ENCODE measurements at regions not wholly inside any gene's neighbourhood (a gene's known extent, or its start where the extent isn't known, plus 50 kb on each side); places are given as distances from the start of the nearest gene placed in this dataset.

DNA sequence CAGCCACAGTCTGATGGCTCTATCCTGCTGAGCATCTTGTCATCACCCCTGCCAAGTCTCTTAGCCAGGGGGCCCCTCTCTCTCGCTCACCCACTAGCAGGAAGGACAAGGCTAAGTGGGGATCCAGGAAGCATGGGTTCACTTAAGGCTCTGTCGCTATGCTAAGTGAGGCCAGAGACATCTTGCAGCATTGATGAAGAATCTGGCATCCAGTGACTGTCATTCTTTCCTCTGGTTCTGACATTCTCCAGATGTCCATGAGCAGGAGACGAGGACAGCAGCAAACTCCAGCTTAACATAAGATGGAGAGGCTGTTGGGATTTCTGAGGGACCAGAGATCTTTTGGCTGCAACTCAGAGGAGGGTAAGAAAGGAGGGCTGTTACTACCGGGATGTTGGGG is 230.2 kb downstream of the TSHZ3 start:
- no peak for DNase-seq

DNA sequence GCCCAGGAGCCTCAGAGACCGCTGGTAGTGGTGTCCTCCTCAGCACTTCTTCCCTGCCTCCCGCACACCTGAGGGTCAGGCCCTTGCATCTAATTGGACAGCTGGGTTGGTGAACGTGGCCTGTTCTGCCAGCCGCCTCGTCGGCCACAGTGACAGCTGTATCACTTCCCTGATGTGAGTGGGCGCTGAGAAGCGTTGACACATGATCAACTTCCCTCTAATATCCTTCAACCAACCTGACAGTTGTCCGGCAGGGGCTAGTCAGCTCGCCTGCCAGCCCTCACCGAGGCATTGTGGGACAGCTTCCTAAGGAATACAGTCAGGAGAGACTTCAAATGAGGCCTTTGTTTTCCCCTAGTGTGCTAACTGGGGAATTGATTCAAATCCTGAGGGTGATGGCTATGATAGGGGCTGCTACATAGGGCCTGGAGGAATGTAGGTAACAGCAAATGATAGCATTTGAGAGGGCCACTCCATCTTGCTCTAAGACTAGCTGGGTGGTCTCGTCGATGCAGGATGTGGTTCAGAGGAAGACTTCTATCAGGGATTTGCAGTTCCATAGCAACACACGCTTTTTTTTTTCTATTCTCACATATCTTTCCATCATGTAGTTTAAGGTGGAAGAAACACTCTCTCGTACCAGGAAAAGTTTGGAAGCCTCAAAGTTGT is 230.8 kb downstream of the TSHZ3 start:
- no peak for DNase-seq

DNA sequence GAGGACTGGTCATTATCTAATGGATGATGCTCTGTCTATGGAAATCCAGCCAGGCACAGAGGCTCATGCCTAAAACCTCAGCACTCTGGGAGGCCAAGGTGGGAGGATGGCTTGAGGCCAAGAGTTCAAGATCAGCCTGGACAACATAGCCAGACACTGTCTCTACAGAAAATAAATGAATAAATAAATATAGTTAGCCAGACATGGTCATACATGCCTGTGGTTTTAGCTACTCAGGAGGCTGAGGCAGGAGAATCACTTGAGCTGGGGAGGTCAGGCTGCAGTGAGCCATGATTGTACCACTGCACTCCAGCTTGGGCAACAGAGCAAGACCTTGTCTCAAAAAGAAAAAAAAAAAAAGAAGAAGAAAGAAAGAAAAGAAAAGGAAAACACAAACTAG is 234.7 kb downstream of the TSHZ3 start:
- DNase-seq: no peak

DNA sequence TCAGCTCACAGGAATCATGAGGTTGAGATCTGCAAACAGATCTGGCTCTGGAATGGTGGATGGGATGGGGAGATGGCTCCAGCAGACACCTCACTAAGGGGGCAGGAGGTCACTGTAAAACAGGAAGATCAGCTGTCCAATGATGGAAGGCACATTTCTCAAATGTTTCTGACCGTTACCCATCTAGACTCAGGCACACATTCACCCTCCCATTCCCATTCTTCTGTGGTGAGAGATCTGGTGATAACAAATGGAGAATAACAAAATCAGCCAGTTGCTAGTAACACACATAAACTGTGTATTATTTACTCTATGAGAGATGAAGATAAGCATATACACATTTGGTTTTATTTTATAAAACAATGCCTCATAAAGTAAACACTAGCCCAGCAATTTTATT is 235.9 kb downstream of the TSHZ3 start:
- DNase-seq: no peak

DNA sequence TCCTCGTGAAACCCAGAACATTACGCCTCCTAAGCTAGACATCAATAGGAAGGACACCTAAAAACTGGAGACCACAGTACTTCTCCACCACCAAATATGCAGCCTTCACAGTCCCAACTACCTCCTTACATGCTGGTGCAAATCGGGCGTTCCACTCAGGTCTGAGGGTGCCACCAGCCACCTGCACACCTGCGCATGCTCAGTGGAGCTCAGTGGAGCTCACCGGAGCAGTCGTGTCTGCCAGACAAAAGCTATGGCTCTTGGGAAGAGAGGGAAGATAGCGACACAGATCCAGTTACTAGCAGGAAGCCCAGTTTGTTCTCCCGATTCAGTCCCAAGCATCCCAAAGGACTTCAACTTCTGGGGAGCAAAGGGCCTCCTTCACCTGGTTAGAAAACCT is 237.1 kb downstream of the TSHZ3 start:
- no peak for DNase-seq

DNA sequence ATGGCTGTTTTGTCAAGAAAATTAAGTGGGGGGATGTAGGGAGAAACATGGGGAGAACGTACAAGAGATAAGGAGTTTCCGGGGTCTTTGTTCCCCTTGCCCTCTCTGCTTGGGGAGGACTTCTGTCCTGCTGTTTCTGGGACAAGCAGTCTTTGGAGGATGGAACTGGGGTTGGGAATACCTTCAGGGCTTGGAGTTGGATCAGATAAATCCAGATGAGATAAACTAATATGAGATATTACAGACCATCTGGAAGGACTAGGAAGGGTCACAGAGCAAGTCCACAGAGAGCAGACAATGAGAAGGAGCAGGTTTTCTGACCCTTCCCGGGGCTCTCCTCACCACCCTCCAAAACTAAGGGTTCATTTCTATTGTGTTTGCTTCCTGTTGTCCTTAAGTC is 237.5 kb downstream of the TSHZ3 start:
- DNase-seq: no peak

DNA sequence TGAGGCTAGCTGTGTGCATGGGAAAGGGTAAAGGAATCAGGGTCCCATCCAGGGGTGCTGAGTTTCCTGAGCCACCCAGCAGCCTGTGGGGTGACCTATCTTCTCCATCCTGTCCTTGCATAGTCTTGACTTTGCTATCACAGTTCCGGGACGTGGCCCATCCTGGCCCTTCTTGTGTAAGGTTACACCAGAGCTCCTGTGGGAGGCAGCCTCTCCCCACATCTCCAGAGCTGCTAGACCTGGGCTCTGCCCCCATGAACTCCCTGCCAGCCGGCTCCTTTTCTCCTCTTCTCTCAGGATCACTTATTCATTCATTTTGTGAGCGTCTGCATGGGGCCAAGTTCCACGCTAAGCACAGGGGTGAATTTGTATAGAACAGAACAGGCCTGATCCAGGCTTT is 238.9 kb downstream of the TSHZ3 start:
- DNase-seq: peak; percentile 1

DNA sequence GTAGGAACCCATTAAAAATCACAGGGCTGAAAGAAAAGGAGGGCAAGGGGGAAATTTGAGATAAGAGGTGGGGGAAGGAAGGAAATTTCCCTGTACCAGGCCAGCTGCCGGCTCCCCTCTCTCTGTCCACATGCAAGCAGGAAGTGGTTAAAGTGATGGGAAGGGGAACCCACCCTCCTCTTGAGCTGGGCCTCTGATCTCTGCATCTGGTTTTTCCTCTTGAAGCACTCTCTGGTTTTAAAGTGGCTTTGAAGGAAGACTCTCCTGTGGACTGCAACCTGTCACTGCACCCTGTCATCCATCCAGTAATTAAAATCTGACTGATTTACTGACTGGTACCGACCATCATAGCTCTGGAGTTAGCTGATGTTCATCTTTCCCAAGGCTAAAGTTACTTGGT is 239.6 kb downstream of the TSHZ3 start:
- no peak for DNase-seq

DNA sequence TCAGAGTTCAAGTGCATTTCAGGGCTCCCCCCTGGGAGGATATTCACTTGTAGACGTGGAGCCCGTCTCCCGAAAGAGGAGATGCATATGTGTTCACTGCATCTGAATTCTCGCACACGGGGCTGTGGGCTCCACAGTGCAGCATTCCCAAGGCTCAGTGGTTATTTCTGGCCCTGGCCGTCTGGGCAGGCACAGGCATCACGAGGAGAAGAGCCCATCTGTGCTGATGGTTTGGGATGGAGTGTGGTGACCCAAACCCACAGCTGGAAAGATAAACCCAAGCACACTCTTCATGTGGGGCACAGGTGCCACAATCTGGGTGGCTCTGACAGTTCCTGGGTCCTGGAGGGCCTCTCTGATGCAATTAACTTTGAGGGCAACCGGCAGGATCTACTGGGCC is 242.1 kb downstream of the TSHZ3 start:
- DNase-seq: no peak

DNA sequence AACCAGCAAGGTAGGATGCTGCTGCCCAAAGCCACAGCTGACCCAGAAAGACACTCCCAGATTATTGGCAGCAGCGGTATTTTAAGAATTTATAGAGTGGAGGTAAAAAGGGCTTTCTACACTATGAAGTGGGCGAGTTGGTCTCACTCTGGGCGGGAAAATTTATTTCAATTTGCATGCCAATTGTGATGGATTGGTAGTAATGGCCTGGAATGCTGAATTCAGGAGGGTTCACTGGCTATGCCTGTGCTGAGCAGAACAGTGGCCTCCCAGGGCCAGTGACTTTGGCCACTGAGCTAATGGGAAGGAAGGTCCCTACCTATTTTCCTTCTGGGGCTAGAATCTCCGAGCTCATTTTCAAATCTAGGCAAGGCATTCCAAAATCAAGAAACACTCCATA is 243.5 kb downstream of the TSHZ3 start:
- DNase-seq: no peak

DNA sequence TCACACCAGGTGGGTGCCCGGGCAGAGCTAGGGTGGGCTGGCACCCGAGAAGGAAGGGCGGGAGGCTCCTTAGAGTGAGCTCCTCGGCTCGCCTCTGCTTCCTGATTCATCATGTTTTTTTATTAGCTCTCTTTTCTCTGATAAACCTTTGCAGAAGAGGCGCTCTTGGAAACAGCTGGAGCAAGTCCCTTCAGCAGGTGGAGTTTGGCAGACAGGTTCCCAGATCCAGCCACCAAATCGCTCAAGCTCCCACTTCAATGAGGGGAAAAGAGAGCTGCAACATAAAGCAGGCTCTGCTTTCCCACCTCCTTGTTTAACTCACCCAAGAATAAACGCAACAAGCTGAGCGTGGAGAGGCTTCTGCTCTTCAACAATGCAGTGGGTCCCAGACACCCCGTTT is 244.8 kb downstream of the TSHZ3 start:
- no peak for DNase-seq

DNA sequence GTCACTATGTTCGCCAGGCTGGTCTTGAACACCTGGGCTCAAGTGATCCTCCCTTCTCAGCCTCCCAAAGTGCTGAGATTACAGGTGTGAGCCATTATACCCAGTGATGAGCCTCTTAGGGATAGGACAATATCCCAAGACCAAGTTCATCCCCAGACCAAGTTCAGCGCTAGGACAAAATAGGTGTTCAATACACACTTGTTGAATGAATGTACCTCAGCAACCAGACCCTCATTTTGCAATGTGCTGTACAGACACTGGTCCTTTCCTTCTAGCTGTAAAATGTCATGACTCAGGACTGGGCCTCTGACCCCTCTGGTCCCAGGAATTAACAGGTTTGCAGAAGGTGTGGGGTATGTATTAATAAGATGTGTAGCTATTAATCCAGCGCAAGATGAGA is 246.0 kb downstream of the TSHZ3 start:
- DNase-seq: no peak

DNA sequence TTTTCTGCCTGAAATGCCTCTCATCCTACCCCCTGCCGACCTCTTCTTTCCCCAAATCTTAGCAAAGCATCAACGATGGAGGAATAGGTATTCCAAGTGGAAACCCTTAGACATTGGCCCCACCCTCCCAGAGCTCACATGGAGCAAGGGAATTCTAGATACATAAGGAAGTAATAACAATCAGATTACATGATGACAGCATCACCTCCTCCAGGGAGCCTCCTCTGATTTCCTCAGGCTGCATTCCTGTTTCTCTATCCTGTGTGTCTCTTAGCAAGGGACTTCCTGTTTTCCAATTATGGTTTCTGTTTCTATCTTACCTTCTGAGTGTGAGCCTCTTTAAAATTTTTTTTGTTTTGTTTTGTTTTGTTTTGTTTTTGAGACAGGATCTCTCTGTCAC is 246.6 kb downstream of the TSHZ3 start:
- DNase-seq: no peak

DNA sequence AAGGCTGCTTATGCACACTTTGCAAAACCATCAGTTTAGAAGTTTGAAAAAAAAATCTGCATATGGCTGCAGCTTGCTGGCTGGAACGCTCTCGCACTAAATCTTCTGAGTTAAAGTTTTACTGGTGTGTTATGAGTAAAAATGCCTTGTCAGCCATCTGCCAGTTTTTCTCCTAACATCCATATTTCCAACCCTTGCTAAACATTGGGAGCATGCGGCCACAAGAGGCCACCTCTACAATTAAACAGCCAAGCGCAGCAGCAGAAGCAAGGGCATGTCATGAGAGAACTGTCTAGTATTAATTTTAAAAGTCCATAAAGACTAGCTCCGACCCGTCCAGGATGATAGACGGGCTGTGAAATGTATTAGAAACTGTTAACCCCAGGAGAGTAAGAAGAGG is 248.3 kb downstream of the TSHZ3 start:
- DNase-seq: no peak

DNA sequence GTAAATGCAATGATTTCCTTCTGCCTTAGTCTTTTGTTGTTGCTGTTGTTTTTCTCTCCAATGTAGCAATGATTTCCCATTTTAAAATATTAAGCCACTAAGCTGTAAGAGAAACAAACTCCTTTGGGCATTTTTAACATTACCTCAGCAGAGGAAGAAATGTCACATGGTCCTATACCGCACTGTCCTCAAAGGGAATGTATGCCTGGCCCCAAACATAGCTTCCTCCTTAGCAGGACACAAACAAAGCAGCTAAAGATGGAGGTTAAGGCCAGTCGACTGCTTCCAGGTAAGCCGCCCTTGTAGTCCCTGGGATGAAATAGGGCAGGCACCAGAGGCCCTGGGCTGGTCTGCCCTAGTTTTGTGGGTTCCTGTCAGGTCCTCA is 249.0 kb downstream of the TSHZ3 start:
- DNase-seq: no peak

DNA sequence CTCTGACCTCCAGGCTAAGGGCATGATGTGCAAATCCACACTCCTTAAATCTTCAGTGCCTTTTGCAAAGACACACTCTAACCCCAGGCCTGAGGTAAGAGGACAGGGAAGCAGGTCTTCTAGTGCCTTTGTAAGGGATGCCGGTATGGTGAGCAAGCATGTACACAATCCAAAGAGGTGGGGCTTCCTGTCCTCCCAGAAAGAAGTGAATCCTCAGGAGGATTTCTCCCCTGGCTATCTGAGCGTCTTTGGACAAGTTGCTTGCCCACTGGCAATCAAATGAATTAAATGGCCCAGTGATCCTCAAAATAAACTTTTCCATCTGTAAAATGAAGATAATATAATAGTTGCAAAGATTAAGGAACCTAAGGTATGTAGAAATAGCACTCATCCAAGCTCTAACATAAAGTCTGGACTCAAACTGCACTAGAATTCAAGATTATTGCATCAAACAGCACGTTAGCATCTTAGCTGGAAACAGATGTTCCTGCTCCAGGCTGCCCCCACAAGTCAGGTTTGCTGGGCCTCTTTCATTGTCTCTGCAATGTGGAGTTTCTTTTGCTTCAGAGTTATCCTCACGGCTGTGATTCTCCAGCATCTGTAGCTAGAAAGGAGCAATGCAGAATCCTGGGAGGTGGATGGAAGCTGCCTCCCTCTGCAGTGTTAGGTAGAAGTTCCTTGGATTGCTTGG is 249.6 kb downstream of the TSHZ3 start:
- DNase-seq: no peak

DNA sequence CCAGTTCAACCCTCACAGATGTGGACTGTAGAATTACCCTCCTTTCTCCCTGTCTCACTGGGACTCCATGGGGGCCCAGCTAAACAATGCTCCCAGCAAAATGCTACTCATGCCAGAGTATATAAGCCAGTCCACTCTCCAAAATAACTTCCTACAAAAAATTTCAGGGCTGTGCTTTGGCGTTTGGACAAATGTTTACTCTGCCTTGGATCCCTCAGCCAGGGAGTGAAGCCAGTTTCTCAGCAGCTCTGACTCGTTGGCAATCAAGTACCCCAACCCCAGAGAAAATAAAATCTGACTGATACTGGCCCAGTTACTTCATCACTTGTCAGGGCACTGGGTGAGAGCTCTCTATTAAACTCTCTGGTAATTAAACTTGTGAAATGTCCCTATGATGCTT is 250.4 kb downstream of the TSHZ3 start:
- no peak for DNase-seq

DNA sequence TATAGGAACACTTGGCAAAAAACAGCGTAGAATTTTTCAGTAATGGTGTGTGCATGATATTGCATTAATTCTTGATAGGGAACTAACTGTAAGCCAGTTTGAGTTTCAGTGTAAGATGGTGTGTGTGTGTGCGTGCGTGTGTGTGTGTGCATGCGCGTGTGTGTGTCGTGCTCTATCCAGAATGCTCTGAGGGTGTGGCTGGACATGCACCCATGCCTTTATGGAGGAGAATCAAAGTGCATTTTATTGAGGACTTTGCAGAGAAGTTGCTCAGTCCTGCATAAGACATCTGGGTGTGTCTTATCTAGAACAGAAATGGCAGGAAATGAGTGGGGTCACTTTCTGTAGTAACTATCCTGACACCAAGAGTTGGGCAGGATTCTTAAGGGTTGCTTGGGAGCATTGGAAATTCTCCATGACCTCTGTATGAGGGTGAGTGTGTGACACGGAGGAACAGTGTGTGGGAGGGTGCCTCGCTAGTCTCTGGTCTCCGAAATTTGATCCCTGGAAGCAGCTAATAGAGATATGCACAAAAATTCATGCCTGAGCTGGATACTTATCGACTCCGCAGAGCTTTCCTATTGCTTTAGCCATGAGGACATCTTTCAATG is 252.2 kb downstream of the TSHZ3 start:
- DNase-seq: no peak

DNA sequence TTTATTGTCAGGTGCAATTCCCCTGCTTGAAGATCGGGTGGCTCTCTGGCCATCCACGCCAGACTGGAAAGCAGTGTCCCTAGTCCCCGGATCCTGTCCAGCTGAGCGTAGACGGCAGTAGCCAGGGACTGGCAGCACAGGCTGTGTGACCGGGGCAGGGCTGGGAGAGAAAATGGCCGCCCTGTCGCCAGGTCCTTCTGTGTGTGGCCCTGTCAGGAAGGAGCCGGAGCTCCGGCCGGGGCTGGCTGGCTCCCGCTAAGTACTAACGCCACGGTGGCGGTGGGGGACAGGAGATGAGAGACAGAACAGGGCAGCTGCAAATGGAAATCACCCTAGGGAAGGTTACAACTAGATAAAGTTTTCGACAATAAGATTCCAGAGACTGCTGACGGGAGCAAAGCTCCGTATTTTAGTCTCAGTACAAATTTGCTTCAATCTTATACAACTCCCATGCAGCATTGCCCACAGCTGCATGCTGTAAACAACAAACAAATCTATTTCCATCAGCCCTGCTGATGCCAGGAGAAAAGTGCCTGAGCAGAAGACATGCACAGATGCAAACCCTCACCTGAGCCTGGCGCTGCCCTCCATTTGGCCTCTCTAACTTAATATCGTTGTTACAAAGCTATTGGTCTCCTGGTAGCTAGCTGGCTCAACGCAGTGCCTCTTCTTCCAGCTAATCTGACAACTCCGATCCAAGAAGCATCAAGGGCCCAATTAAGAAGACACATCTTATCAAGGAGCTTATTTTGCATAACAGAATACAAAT is 253.0 kb downstream of the TSHZ3 start:
- DNase-seq: no peak

DNA sequence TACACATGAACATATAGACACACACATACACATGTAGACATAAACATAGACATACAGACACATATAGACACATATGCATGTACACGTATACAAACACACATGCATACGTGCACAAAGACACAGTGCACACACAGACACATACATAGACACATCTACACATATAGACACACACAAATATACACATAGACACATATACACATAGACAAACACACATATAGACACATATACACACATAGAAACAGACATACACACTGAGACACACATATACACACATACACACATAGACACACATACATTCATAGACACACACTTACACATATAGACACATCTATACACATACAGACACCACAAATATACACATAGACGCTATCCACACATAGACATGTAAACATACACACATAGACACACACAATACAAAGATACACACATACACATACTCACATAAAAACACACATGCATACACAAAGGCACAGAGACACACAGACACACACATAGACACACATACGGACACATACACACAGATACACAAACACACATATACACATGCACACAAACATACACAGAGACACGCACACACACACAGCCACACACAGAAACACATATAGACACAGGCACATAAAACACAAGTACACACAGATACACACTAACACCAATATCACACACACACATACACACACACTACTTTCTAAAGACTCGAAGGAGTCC is 254.0 kb downstream of the TSHZ3 start:
- no peak for DNase-seq

DNA sequence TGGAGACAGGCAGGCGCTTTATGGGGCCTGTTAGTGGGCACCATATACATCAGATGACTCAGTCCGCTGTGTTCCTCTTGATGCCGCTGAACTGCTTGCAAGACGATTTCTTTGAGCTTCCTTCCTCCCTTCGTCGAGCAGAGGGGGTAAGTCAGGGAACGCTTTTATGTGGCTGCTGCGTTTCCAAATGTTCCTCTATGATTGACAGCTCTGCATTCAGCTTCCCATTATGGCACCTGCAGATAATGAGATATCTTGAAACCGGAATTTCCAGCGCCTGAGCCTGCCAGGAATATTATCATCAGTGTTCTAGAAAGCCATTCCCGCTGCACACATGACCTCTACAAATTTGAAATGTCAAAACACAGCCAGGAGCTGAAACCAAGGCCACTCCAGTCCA is 257.0 kb downstream of the TSHZ3 start:
- DNase-seq: no peak

DNA sequence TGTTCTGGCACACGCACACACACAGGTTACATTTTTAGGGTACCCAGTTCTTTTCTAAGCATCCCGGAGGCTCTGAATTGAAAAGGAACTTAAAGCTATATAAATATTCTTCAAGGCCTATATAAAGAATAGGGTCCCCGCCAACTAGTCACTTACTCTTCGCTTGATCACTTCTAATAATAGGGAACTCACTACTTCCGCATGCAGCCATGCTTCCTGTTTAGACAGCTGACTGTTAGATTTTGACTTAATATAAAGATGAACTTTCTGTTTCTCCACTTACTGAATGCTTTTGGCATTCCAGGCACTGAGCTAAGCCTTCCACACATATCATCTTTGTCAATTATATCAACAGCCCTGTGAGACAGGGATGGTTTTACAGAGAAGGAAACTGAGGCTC is 259.6 kb downstream of the TSHZ3 start:
- DNase-seq: no peak

DNA sequence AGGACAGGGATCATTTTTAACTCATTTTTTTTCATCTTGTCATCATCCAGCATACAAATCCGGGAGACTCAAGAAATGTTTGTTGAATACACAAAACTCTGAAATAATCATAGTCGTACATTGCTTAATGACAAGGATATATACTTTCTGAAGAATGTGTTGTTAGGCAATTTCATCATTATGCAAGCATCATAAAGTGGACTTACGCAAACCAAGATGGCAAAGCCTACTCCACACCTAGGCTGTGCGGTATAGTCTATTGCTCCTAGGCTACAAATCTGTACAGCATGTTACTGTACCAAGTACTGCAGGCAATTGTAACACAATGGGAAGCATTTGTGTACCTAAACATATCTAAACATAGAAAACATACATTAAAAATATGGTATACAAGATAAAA is 264.1 kb downstream of the TSHZ3 start:
- no peak for DNase-seq
